EL (cell line): ENCODE measurements at regions not wholly inside any gene's neighbourhood (a gene's known extent, or its start where the extent isn't known, plus 50 kb on each side); places are given as distances from the start of the nearest gene placed in this dataset.

Experiments used
- DNase-seq: peaks from one replicate; pipeline ENCODE4 v3.0.0-alpha.2; 2016

- no peak for DNase-seq
Observed at GRCh38 chr4:14264437-14264836, 636.9 kb upstream of the BOD1L1 start.

GRCh38 chr4:14265651-14266050 lies 638.1 kb upstream of the BOD1L1 start:
- no peak for DNase-seq

GRCh38 chr4:14267373-14268060 lies 640.0 kb upstream of the BOD1L1 start:
- DNase-seq: no peak

GRCh38 chr4:14269824-14270223 lies 642.3 kb upstream of the BOD1L1 start:
- DNase-seq: no peak

GRCh38 chr4:14272206-14272605 lies 644.7 kb upstream of the BOD1L1 start:
- no peak for DNase-seq

- DNase-seq: no peak
Observed at GRCh38 chr4:14277505-14277904, 650.0 kb upstream of the BOD1L1 start.

- DNase-seq: no peak
Observed at GRCh38 chr4:14280567-14280966, 653.0 kb upstream of the BOD1L1 start.

GRCh38 chr4:14284578-14284977 lies 657.1 kb upstream of the BOD1L1 start:
- no peak for DNase-seq

GRCh38 chr4:14289708-14290107 lies 662.2 kb upstream of the BOD1L1 start:
- peak; percentile 52 for DNase-seq

GRCh38 chr4:14293582-14293981 lies 666.1 kb upstream of the BOD1L1 start:
- no peak for DNase-seq

- DNase-seq: peak; percentile 79
Observed at GRCh38 chr4:14294611-14295010, 667.1 kb upstream of the BOD1L1 start.

GRCh38 chr4:14299166-14299565 lies 671.6 kb upstream of the BOD1L1 start:
- no peak for DNase-seq

- DNase-seq: no peak
Observed at GRCh38 chr4:14302021-14302420, 674.5 kb upstream of the BOD1L1 start.

GRCh38 chr4:14303856-14304255 lies 676.3 kb upstream of the BOD1L1 start:
- DNase-seq: peak; percentile 8

GRCh38 chr4:14308229-14308651 lies 680.7 kb upstream of the BOD1L1 start:
- DNase-seq: no peak

GRCh38 chr4:14309431-14309830 lies 681.9 kb upstream of the BOD1L1 start:
- no peak for DNase-seq

- no peak for DNase-seq
Observed at GRCh38 chr4:14313757-14314156, 686.2 kb upstream of the BOD1L1 start.

- DNase-seq: no peak
Observed at GRCh38 chr4:14315129-14315528, 687.2 kb upstream of the CPEB2 start.

- no peak for DNase-seq
Observed at GRCh38 chr4:14317351-14317750, 684.9 kb upstream of the CPEB2 start.

GRCh38 chr4:14318671-14319070 lies 683.6 kb upstream of the CPEB2 start:
- DNase-seq: no peak

GRCh38 chr4:14321723-14322122 lies 680.6 kb upstream of the CPEB2 start:
- DNase-seq: no peak

- no peak for DNase-seq
Observed at GRCh38 chr4:14323191-14323590, 679.1 kb upstream of the CPEB2 start.

GRCh38 chr4:14329228-14329627 lies 673.1 kb upstream of the CPEB2 start:
- DNase-seq: no peak

- peak; percentile 8 for DNase-seq
Observed at GRCh38 chr4:14333616-14334015, 668.7 kb upstream of the CPEB2 start.

- peak; percentile 34 for DNase-seq
Observed at GRCh38 chr4:14334166-14334565, 668.1 kb upstream of the CPEB2 start.
